ENCODE measurements at regions not wholly inside any gene's neighbourhood (a gene's known extent, or its start where the extent isn't known, plus 50 kb on each side); places are given as distances from the start of the nearest gene placed in this dataset.

DNA sequence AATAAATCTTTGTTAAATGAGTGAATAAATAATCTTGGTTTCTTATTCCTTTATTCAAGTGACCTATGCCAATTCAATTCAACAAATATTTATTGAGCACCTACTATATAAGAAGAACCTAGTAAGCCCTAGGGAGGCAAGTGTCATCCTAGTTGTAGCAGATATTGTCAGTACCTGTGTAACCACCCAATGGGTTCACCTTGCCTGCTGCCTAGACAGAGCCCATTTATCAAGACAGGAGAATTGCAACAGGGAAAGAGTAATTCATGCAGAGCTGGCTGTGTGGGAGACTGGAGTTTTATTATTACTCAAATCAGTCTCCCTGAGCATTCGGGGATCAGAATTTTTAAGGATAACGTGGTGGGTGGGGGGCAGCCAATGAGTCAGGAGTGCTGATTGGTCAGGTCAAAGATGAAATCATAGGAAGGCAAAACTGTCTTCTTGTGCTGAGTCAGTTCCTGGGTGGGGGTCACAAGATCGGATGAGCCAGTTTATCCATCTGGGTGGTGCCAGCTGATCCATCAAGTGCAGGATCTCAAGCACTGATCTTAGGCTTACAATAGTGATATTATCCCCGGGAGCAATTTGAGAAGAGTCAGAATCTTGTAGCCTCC lies 53.8 kb upstream of the KCNA3 start:
- no peak for TF ChIP-seq CTCF (IDR thresholded peaks at IDR 0.05)
- no peak overlapping the region for H3K27ac ChIP-seq
- DNase-seq (ENCODE audit: low spot score): no peak

GRCh38 chr1:110727246-110727645 lies 52.5 kb upstream of the KCNA3 start:
- no peak for TF ChIP-seq CTCF (IDR thresholded peaks at IDR 0.05)
- no peak for DNase-seq (ENCODE audit: low spot score)
- H3K27ac ChIP-seq: no peak overlapping the region
- no peak overlapping the region for H3K4me3 ChIP-seq

More for the DNA sequence above, 53.8 kb upstream of the KCNA3 start:
- H3K4me3 ChIP-seq: no peak overlapping the region

GRCh38 chr1:110726755-110727154 lies 52.0 kb upstream of the KCNA3 start:
- no peak for DNase-seq (ENCODE audit: low spot score)
- no peak overlapping the region for H3K27ac ChIP-seq
- H3K4me3 ChIP-seq: no peak overlapping the region
- TF ChIP-seq CTCF (IDR thresholded peaks at IDR 0.05): no peak

All from coronary artery (tissue), 2 donors.